CD14-positive monocyte (primary cell): ENCODE measurements at regions not wholly inside any gene's neighbourhood (a gene's known extent, or its start where the extent isn't known, plus 50 kb on each side); places are given as distances from the start of the nearest gene placed in this dataset.

ENCODE experiments used
- DNase-seq, 3 donors: peaks; one replicate each; pipeline ENCODE4 v3.0.0-alpha.2; 2011 to 2022
- H2AFZ ChIP-seq: 2 replicates; pipeline ENCODE4 v1.6.0; 2012; ENCODE audit warnings: mild to moderate bottlenecking, low read depth, low read length, inconsistent platforms; ENCODE audit not compliant: insufficient read depth, poor library complexity, severe bottlenecking
- H3K27ac ChIP-seq, 2 donors: 1 replicate in 1 of 2; 2 replicates in 1 of 2; pipeline ENCODE4 v1.5.1; 2012 to 2013; ENCODE audit warnings: low read length in 2 of 2, control low read depth in 1 of 2, inconsistent platforms in 1 of 2, low read depth in 1 of 2, mild to moderate bottlenecking in 1 of 2
- H3K27me3 ChIP-seq, 2 donors: one replicate each; pipeline versions ENCODE4 v1.6.0 to v1.6.1; 2011 to 2013; ENCODE audit warnings: low read length in 2 of 2; ENCODE audit not compliant: control insufficient read depth in 2 of 2, insufficient read depth in 2 of 2
- H3K36me3 ChIP-seq, 2 donors: replicated peaks in 1 of 2; 1 replicate in 1 of 2; 2 replicates in 1 of 2; pipeline versions ENCODE4 v1.5.1 to v1.6.1; 2012 to 2013; ENCODE audit warnings: low read length in 2 of 2, control low read depth in 1 of 2, inconsistent platforms in 1 of 2, mild to moderate bottlenecking in 1 of 2; ENCODE audit not compliant: insufficient read depth in 2 of 2, control insufficient read depth in 1 of 2
- H3K4me1 ChIP-seq, 2 donors: 1 replicate in 1 of 2; 2 replicates in 1 of 2; pipeline versions ENCODE4 v1.5.1 to v1.6.1; 2012 to 2013; ENCODE audit warnings: low read length in 2 of 2, control low read depth in 1 of 2, inconsistent platforms in 1 of 2, mild to moderate bottlenecking in 1 of 2, moderate library complexity in 1 of 2; ENCODE audit not compliant: insufficient read depth in 2 of 2, control insufficient read depth in 1 of 2
- H3K4me2 ChIP-seq: replicated peaks from 2 replicates; pipeline ENCODE3; 2012; ENCODE audit warnings: low read length, moderate library complexity, mild to moderate bottlenecking; ENCODE audit not compliant: poor library complexity, severe bottlenecking; ENCODE audit errors: extremely low read depth
- H3K4me3 ChIP-seq, 3 experiments: fragments of 200-600 bp in 1 of 3; sonication (generic) in 1 of 3; replicated peaks in 1 of 3; 1 replicate in 2 of 3; 2 replicates in 1 of 3; pipeline ENCODE4 v1.5.1; 2011 to 2013; ENCODE audit warnings: low read length in 3 of 3, mild to moderate bottlenecking in 3 of 3, control low read depth in 2 of 3, low read depth in 2 of 3, inconsistent platforms in 1 of 3, moderate library complexity in 1 of 3
- H3K79me2 ChIP-seq: 2 replicates; pipeline ENCODE4 v1.6.0; 2012; ENCODE audit warnings: mild to moderate bottlenecking, control low read depth, inconsistent platforms, low read length, moderate library complexity; ENCODE audit not compliant: insufficient read depth
- H3K9ac ChIP-seq: 2 replicates; pipeline ENCODE4 v1.6.0; 2017; ENCODE audit warnings: low read length, mild to moderate bottlenecking; ENCODE audit not compliant: insufficient read depth, poor library complexity, severe bottlenecking
- H3K9me3 ChIP-seq, 2 donors: replicated peaks in 1 of 2; 1 replicate in 1 of 2; 2 replicates in 1 of 2; pipeline versions ENCODE4 v1.5.1 to v1.6.1; 2012 to 2013; ENCODE audit warnings: low read length in 2 of 2, control low read depth in 1 of 2; ENCODE audit not compliant: control insufficient read depth in 1 of 2, insufficient read depth in 1 of 2
- H4K20me1 ChIP-seq: 2 replicates; pipeline ENCODE4 v1.6.0; 2012; ENCODE audit warnings: mild to moderate bottlenecking, low read length, control low read depth, moderate library complexity; ENCODE audit not compliant: insufficient read depth
- H3K27ac Mint-ChIP-seq, 7 donors: one replicate each; pipeline ENCODE4 v1.8.0; 2020; ENCODE audit warnings: mild to moderate bottlenecking in 7 of 7, mixed read lengths in 7 of 7, moderate library complexity in 6 of 7, inconsistent platforms in 2 of 7
- H3K27me3 Mint-ChIP-seq, 3 donors: one replicate each; pipeline ENCODE4 v1.8.0; 2021 to 2022; ENCODE audit warnings: low read depth in 3 of 3, mild to moderate bottlenecking in 3 of 3, mixed read lengths in 3 of 3, moderate library complexity in 3 of 3, inconsistent platforms in 1 of 3
- H3K36me3 Mint-ChIP-seq, 2 donors: one replicate each; pipeline ENCODE4 v1.8.0; 2020; ENCODE audit warnings: mixed read lengths in 2 of 2, inconsistent platforms in 1 of 2, mild to moderate bottlenecking in 1 of 2
- H3K4me1 Mint-ChIP-seq: one replicate; pipeline ENCODE4 v1.8.0; 2020; ENCODE audit warnings: mild to moderate bottlenecking, mixed read lengths
- H3K4me3 Mint-ChIP-seq, 2 donors: one replicate each; pipeline ENCODE4 v1.8.0; 2020; ENCODE audit warnings: mild to moderate bottlenecking in 2 of 2, mixed read lengths in 2 of 2, moderate library complexity in 1 of 2
- H3K9me3 Mint-ChIP-seq, 7 donors: one replicate each; pipeline ENCODE4 v1.8.0; 2020 to 2022; ENCODE audit warnings: mixed read lengths in 7 of 7, mild to moderate bottlenecking in 6 of 7, moderate library complexity in 6 of 7, inconsistent platforms in 2 of 7
- WGBS: methylation state at CpG from one replicate; pipeline ENCODE4 v1.1.5; 2013; ENCODE audit warnings: missing lambda C conversion rate; ENCODE audit not compliant: insufficient coverage; 5-methylcytosine and 5-hydroxymethylcytosine counted together
- intact Hi-C, 2 donors: fragments of 100-400 bp; cut with micrococcal nuclease; formaldehyde crosslinking; loops; one replicate each; pipeline versions ENCODE4 v1.15.0 to v1.15.1; 2023
- TF ChIP-seq, protein P1 (sequence below): fragments of 200-600 bp; IDR thresholded peaks from one replicate; pipeline ENCODE4 v1.8.0; 2022; ENCODE audit warnings: antibody characterized with exemption, mild to moderate bottlenecking

DNA sequence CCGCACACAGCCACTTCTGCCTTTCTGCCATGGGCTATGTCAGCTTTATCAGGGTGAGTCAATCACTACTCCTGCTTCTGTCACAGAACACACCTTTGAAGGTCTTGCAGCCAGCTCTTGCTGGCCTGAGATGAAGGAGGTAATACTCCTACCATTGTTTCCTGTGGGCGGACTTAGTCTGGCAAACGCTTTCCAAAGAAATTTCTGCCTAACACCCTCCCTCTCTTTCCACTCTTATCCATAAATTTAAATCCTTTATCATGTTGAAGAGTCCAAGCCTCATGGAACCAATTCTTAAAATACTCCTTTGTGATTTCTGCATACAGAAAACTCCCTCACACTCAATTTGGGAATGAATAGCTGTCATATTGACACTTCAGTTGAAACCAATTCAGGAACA lies 633.1 kb upstream of the CHRM3 start:
- WGBS, result 100% methylated on average over 3 of the region's 3 CpGs
- Histone ChIP-seq H3K36me3 (no peaks in the 10 kb centered on the region), H2AFZ (no peak overlapping the region), H3K4me1 (no peaks in the 10 kb centered on the region), H3K4me2 (no peak overlapping the region), H3K4me3 (no peak overlapping the region), H3K9me3 (peaks cover 11 to 13% of the 10 kb centered on the region in 2 donors), H4K20me1 (no peaks in the 10 kb centered on the region), H3K9ac (no peak overlapping the region), H3K27me3 (no peaks in the 10 kb centered on the region), H3K79me2 (no peaks in the 10 kb centered on the region), H3K27ac (no peak overlapping the region)
- intact Hi-C loops, result no loop called here
- Mint-ChIP-seq H3K4me1 (no peaks in the 10 kb centered on the region), H3K27me3 (no peaks in the 10 kb centered on the region), H3K27ac (no peak overlapping the region), H3K4me3 (no peak overlapping the region), H3K9me3 (peaks cover 0 to 15% (median 7%) of the 10 kb centered on the region in 7 donors), H3K36me3 (no peaks in the 10 kb centered on the region)
- DNase-seq, result no peak
- TF ChIP-seq, protein P1, sequence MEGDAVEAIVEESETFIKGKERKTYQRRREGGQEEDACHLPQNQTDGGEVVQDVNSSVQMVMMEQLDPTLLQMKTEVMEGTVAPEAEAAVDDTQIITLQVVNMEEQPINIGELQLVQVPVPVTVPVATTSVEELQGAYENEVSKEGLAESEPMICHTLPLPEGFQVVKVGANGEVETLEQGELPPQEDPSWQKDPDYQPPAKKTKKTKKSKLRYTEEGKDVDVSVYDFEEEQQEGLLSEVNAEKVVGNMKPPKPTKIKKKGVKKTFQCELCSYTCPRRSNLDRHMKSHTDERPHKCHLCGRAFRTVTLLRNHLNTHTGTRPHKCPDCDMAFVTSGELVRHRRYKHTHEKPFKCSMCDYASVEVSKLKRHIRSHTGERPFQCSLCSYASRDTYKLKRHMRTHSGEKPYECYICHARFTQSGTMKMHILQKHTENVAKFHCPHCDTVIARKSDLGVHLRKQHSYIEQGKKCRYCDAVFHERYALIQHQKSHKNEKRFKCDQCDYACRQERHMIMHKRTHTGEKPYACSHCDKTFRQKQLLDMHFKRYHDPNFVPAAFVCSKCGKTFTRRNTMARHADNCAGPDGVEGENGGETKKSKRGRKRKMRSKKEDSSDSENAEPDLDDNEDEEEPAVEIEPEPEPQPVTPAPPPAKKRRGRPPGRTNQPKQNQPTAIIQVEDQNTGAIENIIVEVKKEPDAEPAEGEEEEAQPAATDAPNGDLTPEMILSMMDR, result no peak

DNA sequence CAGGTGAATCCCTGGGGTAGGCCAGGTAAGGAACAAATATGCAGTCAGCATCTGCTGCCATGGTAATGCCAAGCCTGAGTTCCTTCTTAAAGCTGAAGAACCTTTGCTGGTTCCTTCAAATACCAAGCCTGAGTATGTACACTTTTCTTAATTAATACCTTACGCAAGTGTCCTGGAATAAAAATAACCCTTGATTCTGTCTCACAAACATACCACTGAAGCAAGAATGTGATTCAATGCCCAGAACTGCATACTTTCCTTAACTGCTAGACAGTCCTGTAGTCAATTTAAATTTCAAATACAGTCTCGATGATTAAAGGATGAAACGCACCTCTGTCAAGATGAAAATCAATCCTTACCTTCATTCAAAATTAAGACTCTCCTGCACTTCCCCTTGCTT lies 634.0 kb upstream of the CHRM3 start:
- Histone ChIP-seq H3K4me1 (no peaks in the 10 kb centered on the region), H2AFZ (no peak overlapping the region), H3K4me3 (no peak overlapping the region), H3K79me2 (no peaks in the 10 kb centered on the region), H3K9me3 (peaks cover 11 to 18% of the 10 kb centered on the region in 2 donors), H3K36me3 (no peaks in the 10 kb centered on the region), H3K27me3 (no peaks in the 10 kb centered on the region), H3K9ac (no peak overlapping the region), H4K20me1 (no peaks in the 10 kb centered on the region), H3K4me2 (no peak overlapping the region), H3K27ac (no peak overlapping the region)
- Mint-ChIP-seq H3K9me3 (peaks cover 0 to 17% (median 10%) of the 10 kb centered on the region in 7 donors), H3K4me1 (no peaks in the 10 kb centered on the region), H3K27ac (no peak overlapping the region), H3K4me3 (no peak overlapping the region), H3K27me3 (no peaks in the 10 kb centered on the region), H3K36me3 (no peaks in the 10 kb centered on the region)
- intact Hi-C loops, result no loop called here
- TF ChIP-seq, protein P1, result no peak
- WGBS, result 100% methylated on average over 1 of the region's 3 CpGs
- DNase-seq, result no peak
